Neural cell (in vitro differentiated cells): ENCODE measurements at regions not wholly inside any gene's neighbourhood (a gene's known extent, or its start where the extent isn't known, plus 50 kb on each side); places are given as distances from the start of the nearest gene placed in this dataset.

ENCODE experiments used
- EP300 ChIP-seq: fragments of 450-650 bp; conservative IDR thresholded peaks from 2 replicates; pipeline ENCODE4 v1.6.1; 2014; ENCODE audit warnings: antibody characterized with exemption, mild to moderate bottlenecking, moderate library complexity; ENCODE audit not compliant: poor library complexity, severe bottlenecking
- EZH2 ChIP-seq: fragments of 200-600, 300-800 bp; shearing (Covaris generic), sonication (generic); IDR thresholded peaks from 2 replicates; pipeline ENCODE4 v1.6.1; 2014; ENCODE audit warnings: antibody characterized with exemption, low read length, borderline replicate concordance, mild to moderate bottlenecking; ENCODE audit not compliant: insufficient read depth, poor library complexity, severe bottlenecking
- MXI1 ChIP-seq: fragments of 450-650 bp; conservative IDR thresholded peaks from 2 replicates; pipeline ENCODE4 v1.6.1; 2014; ENCODE audit warnings: antibody characterized with exemption, mild to moderate bottlenecking; ENCODE audit not compliant: poor library complexity, severe bottlenecking
- POLR2AphosphoS5 ChIP-seq: IDR thresholded peaks from 2 replicates; pipeline ENCODE4 v1.6.1; 2012
- RAD21 ChIP-seq: fragments of 450-650 bp; conservative IDR thresholded peaks from 2 replicates; pipeline ENCODE4 v1.6.1; 2014; ENCODE audit warnings: antibody characterized with exemption, mild to moderate bottlenecking, moderate library complexity
- SMC3 ChIP-seq: fragments of 450-650 bp; conservative IDR thresholded peaks from 2 replicates; pipeline ENCODE4 v1.6.1; 2014; ENCODE audit warnings: antibody characterized with exemption, mild to moderate bottlenecking, moderate library complexity; ENCODE audit not compliant: poor library complexity
- TF ChIP-seq, protein P1 (sequence below): fragments of 450-650 bp; IDR thresholded peaks from 2 replicates; pipeline ENCODE4 v1.5.1; 2014; ENCODE audit warnings: antibody characterized with exemption, mild to moderate bottlenecking, moderate library complexity; ENCODE audit not compliant: poor library complexity, severe bottlenecking
- TF ChIP-seq, protein P2 (sequence below): IDR thresholded peaks from 2 replicates; pipeline ENCODE4 v1.6.1; 2012; ENCODE audit warnings: borderline replicate concordance

DNA sequence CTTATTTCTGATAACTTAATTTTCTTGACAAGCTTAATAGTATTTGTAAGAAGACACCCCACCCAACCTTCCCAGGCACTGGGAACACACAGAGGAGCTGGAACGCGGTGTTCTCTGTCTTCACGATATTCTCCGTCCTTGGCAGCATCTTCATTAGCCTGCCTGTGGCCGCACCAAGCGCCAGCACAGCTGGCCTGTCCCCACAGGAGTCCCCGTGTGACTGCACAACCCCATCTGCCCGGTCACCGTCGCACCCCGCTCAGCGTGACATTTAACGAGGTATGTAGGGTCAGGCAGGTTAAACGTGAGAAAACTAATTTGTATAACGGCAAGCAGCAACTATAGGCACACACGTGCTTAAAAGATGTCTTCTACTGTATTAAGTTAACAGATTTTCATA lies 293.3 kb downstream of the BRD1 start:
- TF ChIP-seq, protein P1, sequence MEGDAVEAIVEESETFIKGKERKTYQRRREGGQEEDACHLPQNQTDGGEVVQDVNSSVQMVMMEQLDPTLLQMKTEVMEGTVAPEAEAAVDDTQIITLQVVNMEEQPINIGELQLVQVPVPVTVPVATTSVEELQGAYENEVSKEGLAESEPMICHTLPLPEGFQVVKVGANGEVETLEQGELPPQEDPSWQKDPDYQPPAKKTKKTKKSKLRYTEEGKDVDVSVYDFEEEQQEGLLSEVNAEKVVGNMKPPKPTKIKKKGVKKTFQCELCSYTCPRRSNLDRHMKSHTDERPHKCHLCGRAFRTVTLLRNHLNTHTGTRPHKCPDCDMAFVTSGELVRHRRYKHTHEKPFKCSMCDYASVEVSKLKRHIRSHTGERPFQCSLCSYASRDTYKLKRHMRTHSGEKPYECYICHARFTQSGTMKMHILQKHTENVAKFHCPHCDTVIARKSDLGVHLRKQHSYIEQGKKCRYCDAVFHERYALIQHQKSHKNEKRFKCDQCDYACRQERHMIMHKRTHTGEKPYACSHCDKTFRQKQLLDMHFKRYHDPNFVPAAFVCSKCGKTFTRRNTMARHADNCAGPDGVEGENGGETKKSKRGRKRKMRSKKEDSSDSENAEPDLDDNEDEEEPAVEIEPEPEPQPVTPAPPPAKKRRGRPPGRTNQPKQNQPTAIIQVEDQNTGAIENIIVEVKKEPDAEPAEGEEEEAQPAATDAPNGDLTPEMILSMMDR: no peak
- no peak for TF ChIP-seq POLR2AphosphoS5
- no peak for TF ChIP-seq MXI1
- no peak for TF ChIP-seq SMC3
- TF ChIP-seq, protein P2, sequence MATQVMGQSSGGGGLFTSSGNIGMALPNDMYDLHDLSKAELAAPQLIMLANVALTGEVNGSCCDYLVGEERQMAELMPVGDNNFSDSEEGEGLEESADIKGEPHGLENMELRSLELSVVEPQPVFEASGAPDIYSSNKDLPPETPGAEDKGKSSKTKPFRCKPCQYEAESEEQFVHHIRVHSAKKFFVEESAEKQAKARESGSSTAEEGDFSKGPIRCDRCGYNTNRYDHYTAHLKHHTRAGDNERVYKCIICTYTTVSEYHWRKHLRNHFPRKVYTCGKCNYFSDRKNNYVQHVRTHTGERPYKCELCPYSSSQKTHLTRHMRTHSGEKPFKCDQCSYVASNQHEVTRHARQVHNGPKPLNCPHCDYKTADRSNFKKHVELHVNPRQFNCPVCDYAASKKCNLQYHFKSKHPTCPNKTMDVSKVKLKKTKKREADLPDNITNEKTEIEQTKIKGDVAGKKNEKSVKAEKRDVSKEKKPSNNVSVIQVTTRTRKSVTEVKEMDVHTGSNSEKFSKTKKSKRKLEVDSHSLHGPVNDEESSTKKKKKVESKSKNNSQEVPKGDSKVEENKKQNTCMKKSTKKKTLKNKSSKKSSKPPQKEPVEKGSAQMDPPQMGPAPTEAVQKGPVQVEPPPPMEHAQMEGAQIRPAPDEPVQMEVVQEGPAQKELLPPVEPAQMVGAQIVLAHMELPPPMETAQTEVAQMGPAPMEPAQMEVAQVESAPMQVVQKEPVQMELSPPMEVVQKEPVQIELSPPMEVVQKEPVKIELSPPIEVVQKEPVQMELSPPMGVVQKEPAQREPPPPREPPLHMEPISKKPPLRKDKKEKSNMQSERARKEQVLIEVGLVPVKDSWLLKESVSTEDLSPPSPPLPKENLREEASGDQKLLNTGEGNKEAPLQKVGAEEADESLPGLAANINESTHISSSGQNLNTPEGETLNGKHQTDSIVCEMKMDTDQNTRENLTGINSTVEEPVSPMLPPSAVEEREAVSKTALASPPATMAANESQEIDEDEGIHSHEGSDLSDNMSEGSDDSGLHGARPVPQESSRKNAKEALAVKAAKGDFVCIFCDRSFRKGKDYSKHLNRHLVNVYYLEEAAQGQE: no peak
- TF ChIP-seq RAD21: no peak
- TF ChIP-seq EP300: no peak
- TF ChIP-seq EZH2: no peak
